ENCODE measurements at regions not wholly inside any gene's neighbourhood (a gene's known extent, or its start where the extent isn't known, plus 50 kb on each side); places are given as distances from the start of the nearest gene placed in this dataset.

GRCh38 chr20:23189341-23189740 lies 103.2 kb upstream of the CD93 start:
- TF ChIP-seq CTCF (IDR thresholded peaks at IDR 0.05 in 2 of 3, conservative IDR thresholded peaks at IDR 0.05 in 1 of 3; ENCODE audit: control insufficient read depth in 2 of 3, extremely low read depth in 1 of 3, insufficient read depth in 1 of 3, low read depth in 3 of 3, low read length in 3 of 3) (no peak), FOXM1 (IDR thresholded peaks at IDR 0.05; ENCODE audit: low read depth, low read length) (no peak), POLR2A (IDR thresholded peaks at IDR 0.05; ENCODE audit: low read depth, low read length) (no peak), POLR2AphosphoS5 (IDR thresholded peaks at IDR 0.05; ENCODE audit: low read length) (no peak), TARDBP (IDR thresholded peaks at IDR 0.05; ENCODE audit: borderline replicate concordance) (no peak)

Measured in GM12878 (cell line).